GM23338 (cell line): ENCODE measurements at regions not wholly inside any gene's neighbourhood (a gene's known extent, or its start where the extent isn't known, plus 50 kb on each side); places are given as distances from the start of the nearest gene placed in this dataset.
A peak's percentile ranks its signal among the peaks of the same experiment; 100 is the strongest.

Source experiments
- ATAC-seq: fragments of 200-7000 bp; cut with Tn5 transposase; 3 replicates; pipeline ENCODE4 v1.9.1; 2020
- DNase-seq: peaks from one replicate; pipeline ENCODE4 v3.0.0-alpha.2; 2015; ENCODE audit warnings: low spot score
- H2AFZ ChIP-seq: fragments of 200-600 bp; sonication (generic); 2 replicates; pipeline ENCODE4 v1.8.0; 2016; ENCODE audit warnings: antibody characterized with exemption, mild to moderate bottlenecking, moderate library complexity
- H3F3A ChIP-seq: fragments of 200-600 bp; sonication (generic); replicated peaks from 2 replicates; pipeline ENCODE4 v1.8.0; 2017; ENCODE audit warnings: antibody characterized with exemption, mixed run types, low read depth
- H3K27ac ChIP-seq: fragments of 200-600 bp; sonication (generic); 2 replicates; pipeline ENCODE4 v1.6.1; 2016; ENCODE audit warnings: low read depth
- H3K27me3 ChIP-seq: fragments of 200-600 bp; sonication (generic); 2 replicates; pipeline ENCODE4 v1.8.0; 2016; ENCODE audit warnings: mild to moderate bottlenecking, mixed run types, moderate library complexity; ENCODE audit not compliant: insufficient read depth
- H3K36me3 ChIP-seq: fragments of 200-600 bp; sonication (generic); 2 replicates; pipeline ENCODE4 v1.8.0; 2016; ENCODE audit warnings: mild to moderate bottlenecking; ENCODE audit not compliant: insufficient read depth
- H3K4me1 ChIP-seq: fragments of 200-600 bp; sonication (generic); 2 replicates; pipeline ENCODE4 v1.8.0; 2016; ENCODE audit warnings: mild to moderate bottlenecking, moderate library complexity; ENCODE audit not compliant: insufficient read depth
- H3K4me2 ChIP-seq: fragments of 200-600 bp; sonication (generic); 2 replicates; pipeline ENCODE4 v1.7.1; 2017; ENCODE audit warnings: mixed run types
- H3K4me3 ChIP-seq: fragments of 200-600 bp; sonication (generic); 2 replicates; pipeline ENCODE4 v1.6.1; 2016; ENCODE audit warnings: mixed run types
- H3K79me2 ChIP-seq: fragments of 200-600 bp; sonication (generic); replicated peaks from 2 replicates; pipeline ENCODE4 v1.8.0; 2017; ENCODE audit warnings: mild to moderate bottlenecking; ENCODE audit not compliant: insufficient read depth
- H3K9me2 ChIP-seq: fragments of 200-600 bp; sonication (generic); 2 replicates; pipeline ENCODE4 v1.8.0; 2017; ENCODE audit not compliant: insufficient read depth
- H4K20me1 ChIP-seq: fragments of 200-600 bp; sonication (generic); replicated peaks from 2 replicates; pipeline ENCODE4 v1.8.0; 2017; ENCODE audit warnings: mild to moderate bottlenecking; ENCODE audit not compliant: insufficient read depth
- H3K27ac Mint-ChIP-seq: 2 replicates; pipeline ENCODE4 v1.8.0; 2020; ENCODE audit warnings: inconsistent platforms, mild to moderate bottlenecking, moderate library complexity, mixed read lengths
- H3K27me3 Mint-ChIP-seq: 3 replicates; pipeline ENCODE4 v1.8.0; 2022; ENCODE audit warnings: low read depth, mild to moderate bottlenecking, moderate library complexity, mixed read lengths, inconsistent platforms; ENCODE audit not compliant: insufficient read depth, poor library complexity
- H3K36me3 Mint-ChIP-seq: 3 replicates; pipeline ENCODE4 v1.8.0; 2021; ENCODE audit warnings: low read depth, mild to moderate bottlenecking, inconsistent platforms, moderate library complexity, mixed read lengths
- H3K4me1 Mint-ChIP-seq: 3 replicates; pipeline ENCODE4 v1.8.0; 2020; ENCODE audit warnings: mild to moderate bottlenecking, inconsistent platforms, mixed read lengths
- H3K4me3 Mint-ChIP-seq: 3 replicates; pipeline ENCODE4 v1.8.0; 2021; ENCODE audit warnings: moderate library complexity, mild to moderate bottlenecking, inconsistent platforms, mixed read lengths
- H3K9me3 Mint-ChIP-seq: 3 replicates; pipeline ENCODE4 v1.8.0; 2020; ENCODE audit warnings: moderate library complexity, mild to moderate bottlenecking, inconsistent platforms, mixed read lengths
- EZH2 ChIP-seq: fragments of 200-600 bp; sonication (generic); IDR thresholded peaks from one replicate; pipeline ENCODE4 v1.8.0; 2017; ENCODE audit warnings: antibody characterized with exemption, mild to moderate bottlenecking, low read depth; ENCODE audit not compliant: unreplicated experiment
- EZH2phosphoT487 ChIP-seq: fragments of 200-600 bp; sonication (generic); IDR thresholded peaks from one replicate; pipeline ENCODE4 v1.8.1; 2018; ENCODE audit warnings: antibody characterized with exemption; ENCODE audit not compliant: unreplicated experiment
- REST ChIP-seq: IDR thresholded peaks from one replicate; pipeline ENCODE4 v1.6.1; 2018; ENCODE audit warnings: antibody characterized with exemption; ENCODE audit not compliant: unreplicated experiment
- STAT1 ChIP-seq: IDR thresholded peaks from one replicate; pipeline ENCODE4 v1.6.1; 2016; ENCODE audit warnings: antibody characterized with exemption; ENCODE audit not compliant: unreplicated experiment
- ZNF114 ChIP-seq: fragments of 250-450 bp; sonication (Bioruptor Pico); IDR thresholded peaks from 2 replicates; pipeline ENCODE4 v1.5.0; 2020; ENCODE audit warnings: mild to moderate bottlenecking, moderate library complexity
- TF ChIP-seq, protein P1 (sequence below): IDR thresholded peaks from 2 replicates; pipeline ENCODE4 v1.6.1; 2016; ENCODE audit warnings: antibody characterized with exemption
- TF ChIP-seq, protein P2 (sequence below), 2 experiments: fragments of 200-600 bp in 1 of 2; sonication (generic) in 1 of 2; conservative IDR thresholded peaks; 2 replicates each; pipeline versions ENCODE4 v1.5.1 to v1.6.1; 2016 to 2017; ENCODE audit warnings: antibody characterized with exemption in 2 of 2, low read depth in 2 of 2, mild to moderate bottlenecking in 2 of 2, moderate library complexity in 1 of 2

- no peak overlapping the region for H3K4me3 ChIP-seq
- H3K79me2 ChIP-seq: no peaks in the 10 kb centered on the region
- TF ChIP-seq ZNF114 (no peak), REST (no peak), STAT1 (no peak), EZH2 (no peak), EZH2phosphoT487 (no peak)
- TF ChIP-seq, protein P1, sequence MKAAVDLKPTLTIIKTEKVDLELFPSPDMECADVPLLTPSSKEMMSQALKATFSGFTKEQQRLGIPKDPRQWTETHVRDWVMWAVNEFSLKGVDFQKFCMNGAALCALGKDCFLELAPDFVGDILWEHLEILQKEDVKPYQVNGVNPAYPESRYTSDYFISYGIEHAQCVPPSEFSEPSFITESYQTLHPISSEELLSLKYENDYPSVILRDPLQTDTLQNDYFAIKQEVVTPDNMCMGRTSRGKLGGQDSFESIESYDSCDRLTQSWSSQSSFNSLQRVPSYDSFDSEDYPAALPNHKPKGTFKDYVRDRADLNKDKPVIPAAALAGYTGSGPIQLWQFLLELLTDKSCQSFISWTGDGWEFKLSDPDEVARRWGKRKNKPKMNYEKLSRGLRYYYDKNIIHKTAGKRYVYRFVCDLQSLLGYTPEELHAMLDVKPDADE: no peak
- TF ChIP-seq, protein P2, sequence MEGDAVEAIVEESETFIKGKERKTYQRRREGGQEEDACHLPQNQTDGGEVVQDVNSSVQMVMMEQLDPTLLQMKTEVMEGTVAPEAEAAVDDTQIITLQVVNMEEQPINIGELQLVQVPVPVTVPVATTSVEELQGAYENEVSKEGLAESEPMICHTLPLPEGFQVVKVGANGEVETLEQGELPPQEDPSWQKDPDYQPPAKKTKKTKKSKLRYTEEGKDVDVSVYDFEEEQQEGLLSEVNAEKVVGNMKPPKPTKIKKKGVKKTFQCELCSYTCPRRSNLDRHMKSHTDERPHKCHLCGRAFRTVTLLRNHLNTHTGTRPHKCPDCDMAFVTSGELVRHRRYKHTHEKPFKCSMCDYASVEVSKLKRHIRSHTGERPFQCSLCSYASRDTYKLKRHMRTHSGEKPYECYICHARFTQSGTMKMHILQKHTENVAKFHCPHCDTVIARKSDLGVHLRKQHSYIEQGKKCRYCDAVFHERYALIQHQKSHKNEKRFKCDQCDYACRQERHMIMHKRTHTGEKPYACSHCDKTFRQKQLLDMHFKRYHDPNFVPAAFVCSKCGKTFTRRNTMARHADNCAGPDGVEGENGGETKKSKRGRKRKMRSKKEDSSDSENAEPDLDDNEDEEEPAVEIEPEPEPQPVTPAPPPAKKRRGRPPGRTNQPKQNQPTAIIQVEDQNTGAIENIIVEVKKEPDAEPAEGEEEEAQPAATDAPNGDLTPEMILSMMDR (conservative IDR thresholded peaks at IDR 0.05; ENCODE audit: low read depth in 2 of 2): peak; percentile 82 to 87
- H3K9me2 ChIP-seq: no peaks in the 10 kb centered on the region
- no peak overlapping the region for H3K27ac ChIP-seq
- Mint-ChIP-seq H3K36me3 (no peaks in the 10 kb centered on the region), H3K4me3 (no peak overlapping the region), H3K4me1 (no peaks in the 10 kb centered on the region), H3K27ac (no peak overlapping the region), H3K27me3 (no peaks in the 10 kb centered on the region), H3K9me3 (no peaks in the 10 kb centered on the region)
- H3K36me3 ChIP-seq: no peaks in the 10 kb centered on the region
- DNase-seq (peak; percentile 80), ATAC-seq (peak; percentile 100)
- H2AFZ ChIP-seq: no peak overlapping the region
- H4K20me1 ChIP-seq: no peaks in the 10 kb centered on the region
- no peaks in the 10 kb centered on the region for H3F3A ChIP-seq
- H3K4me2 ChIP-seq: no peak overlapping the region
- no peaks in the 10 kb centered on the region for H3K4me1 ChIP-seq
- no peaks in the 10 kb centered on the region for H3K27me3 ChIP-seq
These were observed 149.4 kb downstream of the FAM78B start for GRCh38 chr1:166017395-166017794.
